ENCODE measurements at regions not wholly inside any gene's neighbourhood (a gene's known extent, or its start where the extent isn't known, plus 50 kb on each side); places are given as distances from the start of the nearest gene placed in this dataset.

- H3K36me3 ChIP-seq (ENCODE audit: control insufficient read depth in 2 of 4, insufficient read depth in 4 of 4, low read length in 3 of 4), result no peaks in the 10 kb centered on the region
- no peaks in the 10 kb centered on the region for H3K27me3 ChIP-seq (replicated peaks in 1 of 4; ENCODE audit: control insufficient read depth in 3 of 4, extremely low read depth in 1 of 4, insufficient read depth in 3 of 4, low read length in 3 of 4)
- 100% methylated on average over 4 of the region's 4 CpGs; no CpG with 5 or more reads in 1 of the 2 experiments for WGBS, 2 experiments (ENCODE audit: extremely low coverage in 1 of 2, insufficient coverage in 1 of 2, insufficient read length in 1 of 2, insufficient replicate concordance in 2 of 2, low coverage in 1 of 2, low lambda C conversion rate in 2 of 2, missing lambda C conversion rate in 1 of 2)
- H2BK5ac ChIP-seq (ENCODE audit: low read depth, low read length), result no peak overlapping the region
- DNase-seq (ENCODE audit: low read depth in 1 of 2, low spot score in 2 of 2) (no peak), FAIRE-seq (no peak)
- H2BK20ac ChIP-seq (ENCODE audit: low read length), result no peak overlapping the region
- H3K79me1 ChIP-seq (ENCODE audit: low read depth, low read length), result no peaks in the 10 kb centered on the region
- no peak overlapping the region for H4K91ac ChIP-seq (replicated peaks; ENCODE audit: insufficient read length, low read length)
- ChIA-PET POLR2A (ENCODE audit: partially characterized antibody) (no interaction called here), CTCF (ENCODE audit: partially characterized antibody) (interaction anchor here (1.1 kb wide), 1 partner anchor 14 kb away, joined by 3 read pairs; no protein-coding TSS in a partner anchor)
- no peak overlapping the region for H4K5ac ChIP-seq (ENCODE audit: insufficient read length, low read depth, low read length)
- H3K14ac ChIP-seq (ENCODE audit: insufficient read length), result no peak overlapping the region
- no peak overlapping the region for H3K27ac ChIP-seq (ENCODE audit: low read depth, low read length)
- no peaks in the 10 kb centered on the region for H3K9me3 ChIP-seq (ENCODE audit: insufficient read depth in 2 of 2, low read depth in 1 of 2, low read length in 1 of 2)
- no peak overlapping the region for H2AFZ ChIP-seq (ENCODE audit: low read length)
- H2BK120ac ChIP-seq (replicated peaks; ENCODE audit: low read depth, low read length), result no peak overlapping the region
- no peaks in the 10 kb centered on the region for H3K79me2 ChIP-seq (ENCODE audit: control insufficient read depth in 1 of 2, insufficient read depth in 2 of 2, low read length in 2 of 2)
- H2BK15ac ChIP-seq (ENCODE audit: low read length), result no peak overlapping the region
- no peak overlapping the region for H3K18ac ChIP-seq (ENCODE audit: extremely low read depth, low read length)
- no peak overlapping the region for H2AK5ac ChIP-seq (ENCODE audit: low read depth, low read length)
- no peaks in the 10 kb centered on the region for H3K23me2 ChIP-seq (ENCODE audit: low read depth, low read length)
- H3K23ac ChIP-seq (ENCODE audit: insufficient read length), result no peak overlapping the region
- H3K9ac ChIP-seq (replicated peaks in 1 of 4; ENCODE audit: extremely low read depth in 1 of 4, low read depth in 3 of 4, low read length in 3 of 4), result no peak overlapping the region
- H3K56ac ChIP-seq (replicated peaks; ENCODE audit: insufficient read length, low read depth, low read length), result no peak overlapping the region
- H3K4me2 ChIP-seq (ENCODE audit: insufficient read depth in 1 of 2, low read depth in 2 of 2, low read length in 2 of 2), result no peak overlapping the region
- H3K4ac ChIP-seq (replicated peaks; ENCODE audit: insufficient read length, low read depth, low read length), result no peak overlapping the region
- no peaks in the 10 kb centered on the region for H3K4me1 ChIP-seq (replicated peaks in 1 of 4; ENCODE audit: control insufficient read depth in 3 of 4, insufficient read depth in 4 of 4, low read length in 3 of 4)
- no peak overlapping the region for H4K8ac ChIP-seq (ENCODE audit: extremely low read depth, insufficient read depth, low read length)
- no peaks in the 10 kb centered on the region for H4K20me1 ChIP-seq (replicated peaks in 1 of 2; ENCODE audit: control insufficient read depth in 1 of 2, insufficient read depth in 2 of 2, low read length in 2 of 2)
- no peak overlapping the region for H3K4me3 ChIP-seq (ENCODE audit: extremely low read depth in 1 of 4, insufficient read depth in 2 of 4, low read depth in 3 of 4, low read length in 4 of 4)
- no peak overlapping the region for H2BK12ac ChIP-seq (ENCODE audit: low read depth, low read length)
- TF ChIP-seq ATF2 (IDR thresholded peaks at IDR 0.05; ENCODE audit: low read length), result no peak
- no peak for TF ChIP-seq SIRT6 (IDR thresholded peaks at IDR 0.05; ENCODE audit: low read length)
- no peak for TF ChIP-seq CHD1 (IDR thresholded peaks at IDR 0.05; ENCODE audit: low read depth, low read length)
- TF ChIP-seq RBBP5 (IDR thresholded peaks at IDR 0.05; ENCODE audit: borderline replicate concordance, low read depth, low read length), result no peak
- no peak for TF ChIP-seq BRCA1 (IDR thresholded peaks at IDR 0.05; ENCODE audit: low read depth, low read length)
- no peak for TF ChIP-seq EP300 (IDR thresholded peaks at IDR 0.05; ENCODE audit: borderline replicate concordance in 1 of 2, low read depth in 2 of 2, low read length in 2 of 2)
Measured at GRCh38 chrX:138858951-138859350, 147.4 kb upstream of the FGF13 start.
